Frontal cortex (tissue), 4 donors: ENCODE measurements at regions not wholly inside any gene's neighbourhood (a gene's known extent, or its start where the extent isn't known, plus 50 kb on each side); places are given as distances from the start of the nearest gene placed in this dataset. TPM values are rescaled to one million over a fixed set of nuclear protein-coding genes. Genes with fewer than 3 reads are reported as not detected.
A peak's percentile ranks its signal among the peaks of the same experiment; 100 is the strongest.

Experiments used
- DNase-seq, 2 donors: peaks; one replicate each; pipeline ENCODE4 v3.0.0; 2012; ENCODE audit warnings: low spot score in 2 of 2
- FAIRE-seq: peaks from 2 replicates; lab custom pipeline; 2012; peaks lifted over from hg19 to GRCh38; lab: Jason Lieb, UNC
- small RNA-seq: library from RNA; depleted of rRNA; stranded (forward); fragments of <200 nt; gene quantifications from one replicate; pipeline ENCODE3, GENCODE V24; 2014
- donor health status: control.
- donor health status: control.
- donor health status: control.

DNA sequence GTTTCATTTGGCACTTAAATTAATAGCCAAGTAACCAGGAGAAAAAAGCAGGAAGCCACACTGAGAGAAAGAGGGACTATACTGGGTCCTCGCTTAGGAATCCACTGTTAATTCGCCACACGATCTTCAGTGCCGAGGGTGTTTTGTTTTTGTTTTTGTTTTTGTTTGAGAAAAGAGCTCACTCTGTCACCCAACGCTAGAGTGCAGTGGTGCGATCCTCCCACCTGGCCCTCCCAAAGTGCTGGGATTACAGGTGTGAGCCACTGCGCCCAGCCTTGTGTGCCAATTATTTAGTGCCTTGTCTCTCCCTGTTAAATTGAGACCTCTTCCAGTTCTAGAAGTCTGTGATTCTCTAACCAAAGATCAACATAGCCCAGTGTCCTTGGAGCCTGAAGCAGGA lies 53.8 kb upstream of the TPM1 start:
- FAIRE-seq (no peak), DNase-seq (no peak)

DNA sequence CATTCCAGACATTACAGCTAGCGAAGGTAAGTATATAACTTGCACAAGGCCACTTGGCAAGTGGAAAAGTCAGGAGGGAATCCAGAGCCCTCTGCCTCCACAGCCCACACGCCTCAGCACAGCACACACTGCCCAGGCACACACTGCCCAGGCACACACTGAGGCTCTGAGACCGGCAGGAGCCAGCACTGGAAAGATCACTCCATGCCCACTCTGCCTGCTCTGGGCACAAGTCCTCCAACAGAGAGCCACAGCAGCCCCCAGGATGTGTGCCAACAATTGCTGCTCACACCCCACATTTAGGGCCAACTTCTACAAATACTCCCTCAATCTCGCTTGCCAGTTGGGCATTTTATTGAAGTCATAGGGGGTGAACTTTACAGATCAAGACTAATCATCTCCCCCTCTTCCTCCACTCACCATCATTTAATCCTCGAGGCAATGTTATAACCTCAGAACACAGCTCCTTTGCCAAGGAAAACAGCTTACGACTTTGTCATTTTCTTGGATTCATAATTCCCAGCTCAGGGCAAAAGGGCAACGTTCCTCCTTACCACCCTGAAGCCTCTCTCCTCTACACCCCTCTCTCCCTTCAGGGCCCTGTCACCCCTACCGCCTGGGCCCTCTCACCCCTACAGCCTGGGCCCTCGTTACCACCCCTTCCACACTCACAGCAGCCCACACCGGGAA lies 53.0 kb upstream of the TPM1 start:
- no peak for DNase-seq
- no peak for FAIRE-seq

DNA sequence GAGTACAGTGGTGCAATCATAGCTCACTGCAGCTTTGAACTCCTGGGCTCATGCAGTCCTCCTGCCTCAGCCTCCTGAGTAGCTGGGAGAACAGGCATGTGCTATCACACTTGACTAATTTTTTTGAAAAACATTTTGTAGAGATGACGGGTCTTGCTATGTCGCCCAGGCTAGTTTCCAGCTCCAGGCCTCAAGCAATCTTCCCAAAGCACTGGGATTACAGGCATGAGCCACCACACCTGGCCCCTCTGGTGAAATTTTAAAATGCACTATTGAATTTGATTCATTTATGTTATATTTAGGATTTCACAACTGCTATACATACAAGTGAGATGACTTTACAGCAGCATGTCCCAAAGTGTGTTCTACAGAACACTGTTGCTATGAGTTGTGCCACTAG lies 50.8 kb upstream of the TPM1 start:
- no peak for DNase-seq
- FAIRE-seq: no peak

DNA sequence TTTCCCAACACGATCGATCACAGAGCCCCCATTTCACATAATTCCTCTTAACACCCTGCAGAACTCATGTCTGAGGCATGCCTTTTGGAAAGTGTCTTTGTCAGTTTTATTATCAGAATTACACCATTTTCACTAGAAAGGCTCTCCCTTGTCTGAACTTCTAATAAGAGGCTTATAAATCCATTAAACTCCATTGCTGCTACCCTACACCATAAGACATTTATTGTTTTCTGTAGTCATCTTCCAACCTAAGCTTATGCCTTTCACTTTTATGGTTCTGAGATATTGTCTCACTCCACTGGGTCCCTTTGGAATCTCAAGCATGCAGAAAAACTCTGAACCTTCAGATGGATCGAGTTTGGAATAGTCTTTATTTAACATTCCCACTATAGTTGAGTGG lies 50.2 kb upstream of the TPM1 start:
- no peak for FAIRE-seq
- no peak for DNase-seq

Small RNA genes lying in the stretch of these regions (small RNA-seq; reads per million reads assigned to genes)
- gene MIR190A: 4.1 reads per million, percentile 91 among the genes with 10 or more reads in this experiment
- gene MIR6085: not detected
- not detected for gene MIR8067
- not detected for gene RF00017
